ENCODE measurements at regions not wholly inside any gene's neighbourhood (a gene's known extent, or its start where the extent isn't known, plus 50 kb on each side); places are given as distances from the start of the nearest gene placed in this dataset.

DNA sequence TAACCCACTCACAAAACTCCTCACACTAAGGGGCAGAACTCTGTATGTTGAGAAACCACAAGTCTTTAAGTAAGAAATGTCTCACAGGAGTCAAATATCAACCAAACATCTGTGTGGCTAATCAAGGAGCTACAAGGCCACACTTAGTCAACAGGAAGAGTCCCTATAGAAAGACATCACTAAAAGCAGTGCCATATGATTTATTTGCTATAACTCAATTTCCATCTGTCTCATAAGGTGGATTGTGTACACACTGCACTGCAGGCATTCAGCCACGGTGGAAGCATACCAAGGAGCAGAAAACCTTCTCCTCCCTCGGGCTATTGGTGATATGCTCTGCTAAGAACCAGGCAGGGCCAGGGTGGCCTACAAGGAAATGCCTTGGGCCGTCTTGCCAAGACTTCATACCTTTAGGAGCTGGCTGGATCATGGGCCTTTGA, 197.6 kb upstream of the CFAP20DC start:
- TF ChIP-seq GATA3 (IDR thresholded peaks at IDR 0.05; ENCODE audit: low read depth, low read length) (no peak), GATA2 (IDR thresholded peaks at IDR 0.05; ENCODE audit: low read depth, low read length) (no peak)

DNA sequence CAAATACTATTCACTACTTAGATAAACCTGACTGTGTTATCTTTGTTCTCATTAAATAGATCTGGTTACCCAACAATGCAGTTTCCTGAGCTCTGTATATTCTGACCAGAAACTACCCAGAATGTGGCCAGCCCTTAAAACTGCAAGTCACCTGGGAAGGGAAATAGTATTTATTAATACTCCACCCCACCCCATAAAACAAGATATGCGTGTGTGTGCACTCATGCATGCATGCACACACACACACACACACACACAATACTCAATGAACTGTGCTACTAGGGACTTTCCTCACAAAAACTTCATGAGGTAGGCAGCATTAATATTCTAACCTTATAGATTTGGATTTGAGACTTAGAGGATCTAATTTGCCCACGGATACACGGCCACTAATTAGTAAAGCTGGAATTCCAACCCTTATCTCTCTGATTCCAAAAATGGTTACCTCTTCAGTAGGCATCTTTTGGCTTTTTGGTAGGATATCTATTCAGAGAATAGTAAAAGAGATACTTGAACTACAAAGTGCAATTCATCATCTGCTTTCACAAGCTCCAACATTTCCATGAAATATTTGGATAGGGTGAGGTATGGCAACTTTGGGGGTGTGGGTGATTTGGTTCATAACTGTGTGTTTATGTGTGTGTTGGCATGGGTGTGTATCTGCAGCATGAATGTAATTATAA, 197.0 kb upstream of the CFAP20DC start:
- TF ChIP-seq GATA3 (IDR thresholded peaks at IDR 0.05; ENCODE audit: low read depth, low read length), result no peak
- no peak for TF ChIP-seq GATA2 (IDR thresholded peaks at IDR 0.05; ENCODE audit: low read depth, low read length)

DNA sequence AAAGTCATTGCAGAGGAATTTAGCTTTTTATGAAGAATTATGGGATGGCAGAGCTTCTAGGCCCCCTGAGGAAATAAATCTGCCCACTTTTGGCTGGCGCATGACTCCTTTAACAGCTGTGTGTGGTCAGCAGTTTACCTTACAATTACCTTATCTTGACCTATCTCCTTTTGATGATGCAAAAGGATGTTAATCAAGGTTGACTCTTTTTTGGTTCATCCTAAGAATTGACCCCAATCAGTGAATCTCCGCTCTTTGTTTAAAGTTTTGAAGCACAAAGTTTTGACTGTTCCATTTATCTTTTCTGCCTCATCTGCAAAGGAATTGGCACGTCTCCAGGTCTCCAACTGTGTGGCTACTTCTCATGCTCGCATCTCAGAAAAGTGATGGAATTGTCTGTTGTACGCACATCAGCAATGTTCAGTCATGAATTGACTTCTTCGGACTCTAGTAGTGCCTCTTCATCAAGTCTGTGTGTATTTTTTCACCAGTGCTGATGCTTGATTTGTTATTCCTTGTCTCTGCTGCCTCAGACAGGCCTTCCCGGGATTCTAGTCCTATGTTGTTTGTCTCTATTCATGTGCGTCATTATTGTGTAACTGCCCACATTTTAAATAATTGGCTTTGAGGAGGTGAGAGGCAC, 196.2 kb upstream of the CFAP20DC start:
- TF ChIP-seq GATA2 (IDR thresholded peaks at IDR 0.05; ENCODE audit: low read depth, low read length), result no peak
- TF ChIP-seq GATA3 (IDR thresholded peaks at IDR 0.05; ENCODE audit: low read depth, low read length), result no peak

DNA sequence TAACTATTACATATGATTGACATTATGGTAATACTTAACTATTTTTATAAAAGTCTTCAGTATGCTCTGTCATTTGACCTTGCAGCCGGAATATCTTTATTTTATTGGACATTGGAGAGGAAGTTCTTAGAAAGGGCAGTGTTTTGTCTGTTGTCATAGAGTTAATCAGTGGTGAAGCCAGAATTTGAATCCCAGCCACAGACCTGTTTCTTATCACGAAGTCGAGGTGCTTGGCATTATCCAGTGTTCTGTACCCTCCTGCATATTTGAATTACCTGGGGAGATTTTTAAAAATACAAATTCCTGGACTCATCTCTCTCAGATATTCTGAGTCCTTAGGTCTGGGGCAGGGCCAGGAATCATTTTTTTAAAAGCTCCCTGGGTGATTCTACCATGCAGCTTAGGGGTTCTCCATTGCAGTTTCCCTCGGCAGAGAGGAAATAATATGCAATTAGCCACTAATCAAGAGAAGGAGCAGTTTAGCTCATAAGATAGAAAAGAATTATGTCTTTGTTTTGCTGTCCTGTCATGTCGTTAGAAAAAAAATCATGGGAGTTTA, 195.6 kb upstream of the CFAP20DC start:
- no peak for TF ChIP-seq GATA3 (IDR thresholded peaks at IDR 0.05; ENCODE audit: low read depth, low read length)
- no peak for TF ChIP-seq GATA2 (IDR thresholded peaks at IDR 0.05; ENCODE audit: low read depth, low read length)

DNA sequence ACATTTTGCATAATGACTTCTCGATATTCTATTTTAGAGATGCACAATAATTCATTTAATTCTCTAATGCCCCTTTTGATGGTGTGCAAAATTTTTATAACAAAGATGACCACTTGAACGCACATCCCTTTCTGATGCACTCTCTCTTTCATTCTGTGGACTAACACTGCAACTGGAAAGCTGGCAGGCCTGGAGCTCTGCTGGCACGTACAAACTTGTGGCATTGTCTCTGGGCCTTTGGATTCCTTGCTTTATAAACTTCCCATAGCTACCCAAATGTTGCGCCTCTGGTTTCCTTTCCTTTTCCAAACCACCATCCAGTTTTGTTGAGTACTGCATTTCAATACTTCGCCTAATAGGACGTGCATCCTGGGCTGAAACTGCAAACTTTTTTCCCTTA, 194.5 kb upstream of the CFAP20DC start:
- TF ChIP-seq GATA2 (IDR thresholded peaks at IDR 0.05; ENCODE audit: low read depth, low read length), result no peak
- TF ChIP-seq GATA3 (IDR thresholded peaks at IDR 0.05; ENCODE audit: low read depth, low read length), result no peak

DNA sequence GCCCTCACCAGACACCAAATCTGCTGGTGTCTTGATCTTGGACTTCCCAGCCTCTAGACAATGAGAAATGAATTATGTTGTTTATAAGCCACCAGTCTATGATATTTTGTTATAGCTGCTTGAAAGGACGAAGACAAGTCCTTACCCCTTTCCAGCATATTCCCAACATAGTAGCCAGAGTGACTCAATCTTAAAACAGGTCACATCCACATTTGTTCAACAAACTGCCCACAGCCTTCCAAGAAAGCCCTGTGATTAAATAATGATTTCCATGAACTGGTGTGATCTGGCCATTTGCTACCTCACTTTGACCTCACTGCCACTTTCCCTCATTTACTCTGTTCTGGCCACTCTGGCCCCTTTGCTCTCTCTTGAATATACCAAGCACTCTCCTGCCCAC, 193.7 kb upstream of the CFAP20DC start:
- TF ChIP-seq GATA3 (IDR thresholded peaks at IDR 0.05; ENCODE audit: low read depth, low read length) (no peak), GATA2 (IDR thresholded peaks at IDR 0.05; ENCODE audit: low read depth, low read length) (no peak)

DNA sequence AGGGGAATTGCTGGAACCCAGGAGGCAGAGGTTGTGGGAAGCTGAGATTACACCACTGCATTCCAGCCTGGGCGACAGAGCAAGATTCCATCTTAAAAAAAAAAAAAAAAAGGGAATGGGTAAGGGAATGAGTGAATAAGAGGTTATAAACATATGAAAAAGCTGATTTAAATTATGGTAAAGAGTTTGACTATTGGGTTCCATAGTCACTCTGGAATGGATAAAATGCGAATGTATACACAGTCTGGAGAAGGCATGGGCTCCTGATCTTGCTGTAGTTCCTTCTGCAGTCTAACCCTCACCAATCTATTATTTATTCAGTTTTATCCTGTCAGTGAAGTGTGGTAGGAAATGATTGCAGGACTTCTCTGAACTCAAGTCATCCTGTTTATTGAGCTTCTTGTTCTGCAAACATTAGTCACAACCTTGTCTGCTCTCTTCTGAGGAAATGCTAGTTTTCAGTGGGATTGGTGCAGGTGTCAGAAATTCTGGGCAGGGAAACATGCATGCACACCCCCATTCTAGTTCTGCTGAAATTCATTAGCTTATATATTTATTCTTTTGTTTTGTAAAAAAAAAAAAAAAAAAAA, 190.9 kb upstream of the CFAP20DC start:
- TF ChIP-seq GATA2 (IDR thresholded peaks at IDR 0.05; ENCODE audit: low read depth, low read length), result no peak
- TF ChIP-seq GATA3 (IDR thresholded peaks at IDR 0.05; ENCODE audit: low read depth, low read length), result no peak

DNA sequence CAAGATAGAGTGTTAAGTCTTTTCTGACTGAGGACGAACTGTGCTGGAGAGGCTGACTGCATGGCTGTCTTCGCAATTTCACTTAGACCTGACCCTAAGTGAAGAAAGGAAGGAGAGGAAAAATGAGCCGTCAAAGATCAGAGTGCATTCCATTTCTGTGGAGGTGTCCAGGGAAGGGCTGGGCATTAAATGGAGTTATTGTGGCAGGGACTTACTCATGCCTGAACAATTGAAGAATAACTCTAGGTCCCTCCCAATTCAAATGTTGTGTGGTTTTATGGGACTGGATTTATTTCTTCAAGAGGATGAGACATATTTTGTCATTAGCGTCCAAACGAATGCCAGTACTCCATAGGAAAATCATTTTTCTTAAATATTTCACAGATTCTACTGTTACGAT, 187.3 kb upstream of the CFAP20DC start:
- TF ChIP-seq GATA2 (IDR thresholded peaks at IDR 0.05; ENCODE audit: low read depth, low read length), result no peak
- no peak for TF ChIP-seq GATA3 (IDR thresholded peaks at IDR 0.05; ENCODE audit: low read depth, low read length)

DNA sequence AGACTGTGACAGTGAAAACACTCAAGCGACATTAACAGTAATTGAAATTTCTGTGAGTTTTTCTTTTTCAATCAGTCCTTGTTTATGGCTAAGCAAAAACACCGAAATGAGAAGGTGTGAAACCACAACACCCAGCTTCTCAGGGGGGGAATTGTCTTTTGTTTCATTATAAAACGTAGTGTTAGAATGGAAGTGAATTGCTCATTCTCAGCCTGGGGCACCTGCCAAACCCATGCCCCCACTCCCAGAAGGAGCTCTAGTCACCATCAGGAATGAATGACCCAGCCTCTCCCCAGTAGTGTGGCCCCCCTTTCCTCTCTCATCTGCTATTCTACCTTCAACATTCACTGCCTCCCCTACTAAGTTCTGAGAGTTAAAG, 185.8 kb upstream of the CFAP20DC start:
- no peak for TF ChIP-seq GATA3 (IDR thresholded peaks at IDR 0.05; ENCODE audit: low read depth, low read length)
- no peak for TF ChIP-seq GATA2 (IDR thresholded peaks at IDR 0.05; ENCODE audit: low read depth, low read length)

DNA sequence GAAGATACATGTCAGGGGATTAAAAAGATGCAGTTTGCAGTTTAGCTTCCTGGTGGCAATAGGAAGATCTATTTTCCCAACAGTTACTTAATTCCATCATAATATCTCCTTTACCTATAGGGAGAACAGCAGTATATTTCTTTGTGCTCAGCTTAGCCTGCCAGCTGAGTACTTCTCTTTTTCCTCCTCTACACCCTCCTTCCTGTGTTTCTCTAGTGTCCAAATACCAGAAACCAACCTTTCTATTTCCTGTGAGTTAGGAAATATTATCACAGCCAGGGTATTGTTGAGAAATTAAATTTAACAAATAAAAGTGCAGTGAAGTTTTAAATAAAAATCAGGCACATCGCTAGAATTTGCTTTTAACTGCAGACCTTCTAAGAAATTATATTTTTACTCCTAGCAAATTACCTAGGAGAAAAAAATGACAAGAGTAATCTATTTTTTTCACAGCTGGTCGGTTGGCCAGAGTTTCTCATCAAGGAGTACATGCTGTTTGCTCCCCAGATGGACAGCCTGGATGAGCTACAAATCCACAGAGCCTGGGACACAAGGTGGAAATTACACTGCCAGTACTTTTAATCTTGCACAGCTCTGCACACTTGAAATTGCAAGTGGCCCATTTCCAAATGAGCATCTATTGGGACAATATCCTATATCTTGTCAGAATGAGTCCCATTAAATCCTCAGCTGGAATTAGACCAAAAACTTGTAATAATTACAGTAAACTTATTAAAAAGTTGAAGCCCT, 185.2 kb upstream of the CFAP20DC start:
- no peak for TF ChIP-seq GATA3 (IDR thresholded peaks at IDR 0.05; ENCODE audit: low read depth, low read length)
- TF ChIP-seq GATA2 (IDR thresholded peaks at IDR 0.05; ENCODE audit: low read depth, low read length), result no peak

DNA sequence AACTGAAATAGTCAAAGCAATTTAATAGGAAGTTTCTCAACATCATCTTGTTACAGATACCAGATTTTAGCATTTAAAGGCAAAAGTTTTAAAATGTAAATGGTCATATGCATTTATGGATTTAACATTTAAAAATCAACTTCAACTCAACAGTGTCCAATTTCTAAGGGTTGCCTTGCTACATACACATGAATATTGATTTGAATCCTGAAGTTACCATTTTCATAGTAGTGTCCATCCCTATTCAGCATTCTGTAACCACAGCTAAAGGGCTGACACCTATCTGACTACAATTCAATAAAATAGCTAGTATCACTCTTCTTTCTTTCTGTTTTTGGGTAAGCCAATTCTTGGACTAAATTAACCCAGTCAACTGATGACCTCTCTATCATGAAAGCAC, 164.0 kb upstream of the CFAP20DC start:
- no peak for TF ChIP-seq GATA2 (IDR thresholded peaks at IDR 0.05; ENCODE audit: low read depth, low read length)
- TF ChIP-seq GATA3 (IDR thresholded peaks at IDR 0.05; ENCODE audit: low read depth, low read length), result no peak

DNA sequence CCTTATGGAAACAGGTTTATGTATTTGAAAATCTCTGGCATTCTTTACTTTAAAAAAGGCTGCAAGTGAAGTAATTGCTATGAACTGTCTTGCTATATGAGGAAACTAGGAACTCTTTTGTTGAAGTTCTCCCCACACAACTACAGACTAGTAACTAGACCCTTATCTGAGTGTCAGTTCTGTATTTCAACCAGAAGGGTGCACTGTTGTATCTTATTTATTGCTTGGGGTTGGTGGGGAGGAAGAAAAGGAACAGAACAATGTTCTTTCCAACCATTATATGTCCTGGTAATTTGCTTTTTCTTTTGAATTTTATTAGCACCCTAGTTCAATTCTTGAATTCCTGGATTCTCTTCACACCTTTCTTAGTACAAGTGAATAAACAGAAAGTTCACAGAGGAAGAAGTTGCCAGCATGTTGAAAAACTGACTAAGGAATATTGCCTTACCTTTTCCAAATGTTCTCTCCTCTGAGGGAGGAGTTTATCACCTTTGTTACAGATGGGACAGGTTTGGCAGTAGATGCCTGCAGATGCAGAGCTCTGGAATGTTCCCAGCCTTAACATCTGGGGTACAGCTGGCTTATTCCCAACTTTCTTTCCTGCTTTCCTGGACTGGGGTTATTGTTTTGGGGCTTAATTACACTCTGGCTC, 162.4 kb upstream of the CFAP20DC start:
- TF ChIP-seq GATA2 (IDR thresholded peaks at IDR 0.05; ENCODE audit: low read depth, low read length) (no peak), GATA3 (IDR thresholded peaks at IDR 0.05; ENCODE audit: low read depth, low read length) (no peak)

DNA sequence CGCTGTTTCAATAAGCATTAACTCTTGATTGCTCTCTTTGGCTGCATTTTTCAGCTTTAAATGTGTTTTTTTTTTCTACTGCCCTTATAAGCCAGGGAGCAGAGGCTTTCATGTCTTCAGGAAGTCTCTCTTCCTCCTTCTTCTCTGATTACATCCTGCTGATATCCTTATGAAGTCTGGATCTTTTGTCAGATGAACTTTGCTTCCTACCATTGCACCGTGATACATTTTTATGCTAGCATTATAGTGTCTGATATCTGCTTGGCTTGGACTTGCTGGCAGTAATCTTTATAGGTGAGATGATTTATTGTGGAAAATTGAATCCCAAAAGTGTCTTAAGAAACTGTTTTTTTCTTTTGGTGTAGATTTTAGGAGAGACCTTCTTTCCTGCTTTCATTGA, 160.4 kb upstream of the CFAP20DC start:
- no peak for TF ChIP-seq GATA2 (IDR thresholded peaks at IDR 0.05; ENCODE audit: low read depth, low read length)
- TF ChIP-seq GATA3 (IDR thresholded peaks at IDR 0.05; ENCODE audit: low read depth, low read length), result no peak

DNA sequence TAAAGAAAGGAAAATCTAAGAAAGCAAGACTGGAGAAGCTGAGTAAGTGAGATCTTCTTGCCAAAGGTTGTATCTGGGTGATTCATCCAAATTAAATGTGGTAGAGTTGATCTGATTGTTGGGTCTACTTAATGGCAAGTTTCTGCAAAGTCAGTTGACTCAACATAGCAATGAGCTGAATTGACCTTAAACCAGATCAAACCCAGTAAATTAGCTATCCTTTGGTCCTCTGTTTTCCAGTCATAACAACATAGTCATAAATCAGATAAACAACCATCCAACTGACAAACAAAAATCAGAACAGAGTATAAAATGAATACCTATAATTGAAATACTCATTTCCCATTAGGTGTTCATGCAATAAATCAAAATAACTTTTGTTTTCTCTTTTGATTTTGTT, 142.6 kb upstream of the CFAP20DC start:
- no peak for TF ChIP-seq GATA3 (IDR thresholded peaks at IDR 0.05; ENCODE audit: low read depth, low read length)
- TF ChIP-seq GATA2 (IDR thresholded peaks at IDR 0.05; ENCODE audit: low read depth, low read length), result no peak

All from SH-SY5Y (cell line).